Fibroblast of lung (primary cell): ENCODE measurements at regions not wholly inside any gene's neighbourhood (a gene's known extent, or its start where the extent isn't known, plus 50 kb on each side); places are given as distances from the start of the nearest gene placed in this dataset.

Experiments used
- DNase-seq, 2 donors: peaks; one replicate each; pipeline versions ENCODE4 v3.0.0 to v3.0.0-alpha.2; 2010; ENCODE audit warnings: low read depth in 2 of 2
- H2AFZ ChIP-seq: 2 replicates; pipeline ENCODE4 v1.5.1; 2012; ENCODE audit warnings: low read length, control low read depth, inconsistent platforms
- H3K27ac ChIP-seq: 2 replicates; pipeline ENCODE4 v1.5.1; 2011; ENCODE audit warnings: low read length, control low read depth; ENCODE audit not compliant: insufficient read depth
- H3K27me3 ChIP-seq: 2 replicates; pipeline ENCODE4 v1.5.1; 2011; ENCODE audit warnings: mild to moderate bottlenecking, low read length; ENCODE audit not compliant: control insufficient read depth, insufficient read depth
- H3K36me3 ChIP-seq: 2 replicates; pipeline ENCODE4 v1.5.1; 2011; ENCODE audit warnings: low read length; ENCODE audit not compliant: control insufficient read depth, insufficient read depth
- H3K4me1 ChIP-seq: 2 replicates; pipeline ENCODE4 v1.5.1; 2011; ENCODE audit warnings: low read length; ENCODE audit not compliant: control insufficient read depth, insufficient read depth; ENCODE audit errors: extremely low read depth
- H3K4me2 ChIP-seq: 2 replicates; pipeline ENCODE4 v1.5.1; 2011; ENCODE audit warnings: low read length, control low read depth; ENCODE audit not compliant: insufficient read depth; ENCODE audit errors: extremely low read depth
- H3K4me3 ChIP-seq, 4 experiments: fragments of 200-600 bp in 1 of 4; sonication (generic) in 1 of 4; replicated peaks in 1 of 4; 2 replicates each; pipeline ENCODE4 v1.5.1; 2011 to 2016; ENCODE audit warnings: low read length in 4 of 4, low read depth in 3 of 4, mild to moderate bottlenecking in 3 of 4, control low read depth in 2 of 4, inconsistent platforms in 1 of 4, mixed read lengths in 1 of 4; ENCODE audit not compliant: insufficient read depth in 1 of 4; ENCODE audit errors: control extremely low read depth in 1 of 4
- H3K79me2 ChIP-seq: 2 replicates; pipeline ENCODE4 v1.5.1; 2012; ENCODE audit warnings: mild to moderate bottlenecking, low read length, inconsistent platforms; ENCODE audit not compliant: control insufficient read depth, insufficient read depth
- H3K9ac ChIP-seq: 2 replicates; pipeline ENCODE4 v1.5.1; 2011; ENCODE audit warnings: mild to moderate bottlenecking, low read length, control low read depth; ENCODE audit not compliant: insufficient read depth
- H3K9me3 ChIP-seq: 2 replicates; pipeline ENCODE4 v1.5.1; 2012; ENCODE audit warnings: low read depth, low read length; ENCODE audit not compliant: control insufficient read depth, insufficient read depth
- H4K20me1 ChIP-seq: 2 replicates; pipeline ENCODE4 v1.5.1; 2011; ENCODE audit warnings: low read length; ENCODE audit not compliant: control insufficient read depth, insufficient read depth; ENCODE audit errors: extremely low read depth
- EZH2 ChIP-seq: IDR thresholded peaks from 2 replicates; pipeline ENCODE4 v1.5.1; 2012; ENCODE audit warnings: low read length, control low read depth, mild to moderate bottlenecking; ENCODE audit errors: missing control alignments
- TF ChIP-seq, protein P1 (sequence below), 2 donors: IDR thresholded peaks in 1 of 2; conservative IDR thresholded peaks in 1 of 2; 1 replicate in 1 of 2; 2 replicates in 1 of 2; pipeline ENCODE4 v1.5.1; 2011 to 2012; ENCODE audit warnings: low read length in 2 of 2, control low read depth in 1 of 2, inconsistent platforms in 1 of 2, low read depth in 1 of 2, mild to moderate bottlenecking in 1 of 2

DNA sequence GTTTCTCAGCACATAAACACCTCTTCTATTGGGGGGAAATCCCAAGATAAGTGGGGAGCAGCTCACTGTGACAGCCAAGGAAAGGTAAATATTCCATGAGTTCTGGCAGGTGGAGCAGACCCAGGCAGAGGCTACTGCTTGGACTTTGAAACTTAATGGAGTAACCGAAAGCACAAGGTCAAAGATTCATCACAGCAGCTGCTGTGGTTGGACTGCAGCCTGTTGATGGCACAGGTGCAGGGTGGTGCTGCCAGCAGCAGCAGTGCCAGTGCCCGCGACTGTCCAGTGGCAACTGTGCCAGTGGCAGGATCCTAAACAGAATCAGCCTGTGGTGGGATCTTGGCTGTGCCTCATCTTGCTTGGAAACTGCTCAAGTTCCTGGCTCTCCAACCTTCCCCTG, 81.4 kb upstream of the ARID2 start:
- Histone ChIP-seq H3K9me3 (no peaks in the 10 kb centered on the region), H4K20me1 (no peaks in the 10 kb centered on the region), H3K9ac (no peak overlapping the region), H3K4me2 (no peak overlapping the region), H3K27me3 (no peaks in the 10 kb centered on the region), H3K4me1 (peaks cover 4% of the 10 kb centered on the region), H2AFZ (no peak overlapping the region), H3K4me3 (no peak overlapping the region), H3K27ac (no peak overlapping the region), H3K36me3 (no peaks in the 10 kb centered on the region), H3K79me2 (no peaks in the 10 kb centered on the region)
- no peak for TF ChIP-seq EZH2
- TF ChIP-seq, protein P1, sequence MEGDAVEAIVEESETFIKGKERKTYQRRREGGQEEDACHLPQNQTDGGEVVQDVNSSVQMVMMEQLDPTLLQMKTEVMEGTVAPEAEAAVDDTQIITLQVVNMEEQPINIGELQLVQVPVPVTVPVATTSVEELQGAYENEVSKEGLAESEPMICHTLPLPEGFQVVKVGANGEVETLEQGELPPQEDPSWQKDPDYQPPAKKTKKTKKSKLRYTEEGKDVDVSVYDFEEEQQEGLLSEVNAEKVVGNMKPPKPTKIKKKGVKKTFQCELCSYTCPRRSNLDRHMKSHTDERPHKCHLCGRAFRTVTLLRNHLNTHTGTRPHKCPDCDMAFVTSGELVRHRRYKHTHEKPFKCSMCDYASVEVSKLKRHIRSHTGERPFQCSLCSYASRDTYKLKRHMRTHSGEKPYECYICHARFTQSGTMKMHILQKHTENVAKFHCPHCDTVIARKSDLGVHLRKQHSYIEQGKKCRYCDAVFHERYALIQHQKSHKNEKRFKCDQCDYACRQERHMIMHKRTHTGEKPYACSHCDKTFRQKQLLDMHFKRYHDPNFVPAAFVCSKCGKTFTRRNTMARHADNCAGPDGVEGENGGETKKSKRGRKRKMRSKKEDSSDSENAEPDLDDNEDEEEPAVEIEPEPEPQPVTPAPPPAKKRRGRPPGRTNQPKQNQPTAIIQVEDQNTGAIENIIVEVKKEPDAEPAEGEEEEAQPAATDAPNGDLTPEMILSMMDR (conservative IDR thresholded peaks at IDR 0.05 in 1 of 2, IDR thresholded peaks at IDR 0.05 in 1 of 2; ENCODE audit: low read depth in 1 of 2, low read length in 2 of 2) = no peak
- no peak for DNase-seq

GRCh38 chr12:45651029-45651428, 78.5 kb upstream of the ARID2 start:
- TF ChIP-seq EZH2 = no peak
- TF ChIP-seq, protein P1 (conservative IDR thresholded peaks at IDR 0.05 in 1 of 2, IDR thresholded peaks at IDR 0.05 in 1 of 2; ENCODE audit: low read depth in 1 of 2, low read length in 2 of 2) = no peak
- Histone ChIP-seq H3K9me3 (no peaks in the 10 kb centered on the region), H3K4me2 (no peak overlapping the region), H3K27ac (no peak overlapping the region), H2AFZ (no peak overlapping the region), H4K20me1 (no peaks in the 10 kb centered on the region), H3K36me3 (no peaks in the 10 kb centered on the region), H3K27me3 (no peaks in the 10 kb centered on the region), H3K4me1 (no peaks in the 10 kb centered on the region), H3K79me2 (no peaks in the 10 kb centered on the region), H3K9ac (no peak overlapping the region), H3K4me3 (no peak overlapping the region)
- DNase-seq = no peak

- Histone ChIP-seq H3K27me3 (no peaks in the 10 kb centered on the region), H3K4me2 (no peak overlapping the region), H4K20me1 (no peaks in the 10 kb centered on the region), H3K27ac (no peak overlapping the region), H3K4me3 (no peak overlapping the region), H3K36me3 (no peaks in the 10 kb centered on the region), H2AFZ (no peak overlapping the region), H3K9me3 (no peaks in the 10 kb centered on the region), H3K9ac (no peak overlapping the region), H3K79me2 (no peaks in the 10 kb centered on the region), H3K4me1 (no peaks in the 10 kb centered on the region)
- DNase-seq = no peak
- TF ChIP-seq, protein P1 (conservative IDR thresholded peaks at IDR 0.05 in 1 of 2, IDR thresholded peaks at IDR 0.05 in 1 of 2; ENCODE audit: low read depth in 1 of 2, low read length in 2 of 2) = no peak
- TF ChIP-seq EZH2 = no peak
Observed at GRCh38 chr12:45654002-45654665, 75.4 kb upstream of the ARID2 start.
